IMR-90 (cell line): ENCODE measurements at regions not wholly inside any gene's neighbourhood (a gene's known extent, or its start where the extent isn't known, plus 50 kb on each side); places are given as distances from the start of the nearest gene placed in this dataset.

Experiments
- ATAC-seq: fragments of 200-7000 bp; cut with Tn5 transposase; 2 replicates; pipeline ENCODE4 v1.9.1; 2020; ENCODE audit warnings: low read depth, mild to moderate bottlenecking, moderate library complexity
- BruUV-seq: library from RNA; stranded (reverse); fragments of 400-500 nt; replicated peaks from 2 replicates; lab custom pipeline; 2021; lab: Mats Ljungman, UMichigan
- CTCF ChIA-PET: fragments of 300-600 bp; formaldehyde crosslinking; extraction: SDS; loops from one replicate; lab custom pipeline; 2021; ENCODE audit warnings: antibody characterized with exemption; lab: Yijun Ruan, JAX
- POLR2A ChIA-PET: fragments of 300-600 bp; sonication (Branson Sonifier 250); formaldehyde crosslinking; loops from one replicate; lab custom pipeline; 2022; ENCODE audit warnings: antibody characterized with exemption; ENCODE audit not compliant: unreplicated experiment; lab: Charles Lee
- DNase-seq: peaks from one replicate; pipeline ENCODE4 v3.0.0; 2013
- H2AFZ ChIP-seq: replicated peaks from 2 replicates; pipeline ENCODE3; 2013; ENCODE audit warnings: low read length, mild to moderate bottlenecking; ENCODE audit not compliant: poor library complexity
- H2AK5ac ChIP-seq: 2 replicates; pipeline ENCODE4 v1.6.1; 2013; ENCODE audit warnings: low read depth, low read length, inconsistent platforms
- H2AK9ac ChIP-seq: replicated peaks from 2 replicates; pipeline ENCODE3; 2013; ENCODE audit warnings: mild to moderate bottlenecking, low read depth, low read length, moderate library complexity; ENCODE audit not compliant: poor library complexity
- H2BK120ac ChIP-seq: 2 replicates; pipeline ENCODE4 v1.6.1; 2013; ENCODE audit warnings: low read depth, low read length, inconsistent platforms
- H2BK15ac ChIP-seq: 3 replicates; pipeline ENCODE4 v1.6.1; 2013; ENCODE audit warnings: low read depth, low read length, inconsistent platforms
- H2BK20ac ChIP-seq: 2 replicates; pipeline ENCODE4 v1.6.1; 2013; ENCODE audit warnings: low read depth, mild to moderate bottlenecking, inconsistent platforms, low read length, moderate library complexity
- H2BK5ac ChIP-seq: 2 replicates; pipeline ENCODE4 v1.6.1; 2013; ENCODE audit warnings: mild to moderate bottlenecking, low read depth, low read length, inconsistent platforms; ENCODE audit not compliant: poor library complexity, severe bottlenecking
- H3K14ac ChIP-seq: replicated peaks from 2 replicates; pipeline ENCODE4 v1.6.1; 2013; ENCODE audit warnings: low read depth, low read length, inconsistent platforms
- H3K18ac ChIP-seq: 2 replicates; pipeline ENCODE4 v1.6.1; 2013; ENCODE audit warnings: low read depth, low read length, control low read depth
- H3K23ac ChIP-seq: 2 replicates; pipeline ENCODE4 v1.6.1; 2013; ENCODE audit warnings: low read depth, low read length, inconsistent platforms
- H3K27ac ChIP-seq: 2 replicates; pipeline ENCODE4 v1.5.1; 2013; ENCODE audit warnings: mild to moderate bottlenecking, control low read depth, low read length; ENCODE audit not compliant: insufficient read depth
- H3K27me3 ChIP-seq: 2 replicates; pipeline ENCODE4 v1.6.1; 2013; ENCODE audit warnings: low read length; ENCODE audit not compliant: control insufficient read depth, insufficient read depth
- H3K36me3 ChIP-seq: 2 replicates; pipeline ENCODE4 v1.6.1; 2013; ENCODE audit warnings: low read length, mixed read lengths; ENCODE audit not compliant: control insufficient read depth, insufficient read depth
- H3K4ac ChIP-seq: 2 replicates; pipeline ENCODE4 v1.6.1; 2013; ENCODE audit warnings: low read depth, low read length, inconsistent platforms
- H3K4me1 ChIP-seq: 2 replicates; pipeline ENCODE4 v1.6.1; 2013; ENCODE audit warnings: low read length, mixed read lengths; ENCODE audit not compliant: control insufficient read depth, insufficient read depth
- H3K4me2 ChIP-seq: 2 replicates; pipeline ENCODE4 v1.6.1; 2013; ENCODE audit warnings: low read depth, mild to moderate bottlenecking, control low read depth, low read length, moderate library complexity
- H3K4me3 ChIP-seq: 2 replicates; pipeline ENCODE4 v1.5.1; 2013; ENCODE audit warnings: low read depth, mild to moderate bottlenecking, control low read depth, low read length, moderate library complexity; ENCODE audit not compliant: insufficient read depth
- H3K56ac ChIP-seq: 2 replicates; pipeline ENCODE4 v1.6.1; 2013; ENCODE audit warnings: low read length, inconsistent platforms; ENCODE audit not compliant: insufficient read depth; ENCODE audit errors: extremely low read depth
- H3K79me1 ChIP-seq, 2 experiments: 2 replicates each; pipeline ENCODE4 v1.6.1; 2013; ENCODE audit warnings: low read length in 2 of 2, inconsistent platforms in 1 of 2, low read depth in 1 of 2
- H3K9ac ChIP-seq: 2 replicates; pipeline ENCODE4 v1.6.1; 2013; ENCODE audit warnings: low read depth, low read length, control low read depth
- H3K9me1 ChIP-seq: 2 replicates; pipeline ENCODE4 v1.6.1; 2013; ENCODE audit warnings: low read length, inconsistent platforms; ENCODE audit not compliant: insufficient read depth
- H3K9me3 ChIP-seq: 2 replicates; pipeline ENCODE4 v1.6.1; 2013; ENCODE audit warnings: low read length; ENCODE audit not compliant: control insufficient read depth, insufficient read depth
- H4K20me1 ChIP-seq: 2 replicates; pipeline ENCODE4 v1.6.1; 2013; ENCODE audit warnings: low read length, inconsistent platforms; ENCODE audit not compliant: insufficient read depth
- H4K5ac ChIP-seq: 2 replicates; pipeline ENCODE4 v1.6.1; 2013; ENCODE audit warnings: mild to moderate bottlenecking, low read depth, low read length, control low read depth
- H4K8ac ChIP-seq, 2 experiments: 2 replicates each; pipeline ENCODE4 v1.6.1; 2013; ENCODE audit warnings: low read depth in 2 of 2, low read length in 2 of 2, control low read depth in 1 of 2, inconsistent platforms in 1 of 2
- H4K91ac ChIP-seq: 2 replicates; pipeline ENCODE4 v1.6.1; 2013; ENCODE audit warnings: low read depth, low read length, inconsistent platforms; ENCODE audit not compliant: insufficient read depth
- CEBPB ChIP-seq: IDR thresholded peaks from 2 replicates; pipeline ENCODE4 v1.6.1; 2012; ENCODE audit warnings: low read depth, low read length, improper control_type of control experiment
- CHD1 ChIP-seq: IDR thresholded peaks from 2 replicates; pipeline ENCODE4 v1.6.1; 2012; ENCODE audit warnings: low read depth, low read length, improper control_type of control experiment
- CTCF ChIP-seq: conservative IDR thresholded peaks from 2 replicates; pipeline ENCODE4 v1.5.1; 2012; ENCODE audit warnings: mild to moderate bottlenecking, low read depth, low read length, improper control_type of control experiment
- ELK1 ChIP-seq: fragments of 150-350 bp; IDR thresholded peaks from 2 replicates; pipeline ENCODE4 v1.6.1; 2016; ENCODE audit warnings: low read depth, mild to moderate bottlenecking, low read length, moderate library complexity, borderline replicate concordance
- MAFK ChIP-seq: IDR thresholded peaks from 2 replicates; pipeline ENCODE4 v1.6.1; 2012; ENCODE audit warnings: low read depth, low read length, improper control_type of control experiment
- MXI1 ChIP-seq: IDR thresholded peaks from 2 replicates; pipeline ENCODE4 v1.6.1; 2012; ENCODE audit warnings: low read depth, mild to moderate bottlenecking, low read length, moderate library complexity, borderline replicate concordance
- POLR2A ChIP-seq: IDR thresholded peaks from 2 replicates; pipeline ENCODE4 v1.6.1; 2012; ENCODE audit warnings: mild to moderate bottlenecking, low read depth, low read length
- RAD21 ChIP-seq: IDR thresholded peaks from 2 replicates; pipeline ENCODE4 v1.6.1; 2012; ENCODE audit warnings: low read length, improper control_type of control experiment
- USF2 ChIP-seq: fragments of 150-350 bp; IDR thresholded peaks from 2 replicates; pipeline ENCODE4 v1.6.1; 2017; ENCODE audit warnings: mild to moderate bottlenecking, antibody characterized with exemption, low read length, low read depth
- WGBS, 2 experiments: methylation state at CpG; one replicate each; pipeline versions ENCODE4 v1.1.5 to v1.1.7; 2013; ENCODE audit warnings: missing lambda C conversion rate in 2 of 2; ENCODE audit not compliant: insufficient read length in 1 of 2; ENCODE audit errors: extremely low coverage in 2 of 2; 5-methylcytosine and 5-hydroxymethylcytosine counted together
- dilution Hi-C: fragments of 300-500 bp; cut with HindIII; formaldehyde crosslinking; loops from one replicate; pipeline ENCODE4 v1.14.3; 2018; ENCODE audit warnings: low sequenced_read_pairs; ENCODE audit not compliant: unreplicated experiment
- in situ Hi-C: fragments of 300-500 bp; cut with MboI; formaldehyde crosslinking; loops from 3 replicates; pipeline ENCODE4 v1.14.3; 2019; ENCODE audit warnings: low sequenced_read_pairs, inconsistent platforms, mixed read lengths
- intact Hi-C: fragments of 100-400 bp; cut with micrococcal nuclease; formaldehyde crosslinking; loops from 2 replicates; pipeline ENCODE4 v1.10.0; 2022

GRCh38 chr3:81043660-81044199, 717.7 kb downstream of the GBE1 start:
- Histone ChIP-seq H4K91ac (no peak overlapping the region), H3K9me1 (no peaks in the 10 kb centered on the region), H4K5ac (no peak overlapping the region), H2BK120ac (no peak overlapping the region), H4K20me1 (no peaks in the 10 kb centered on the region), H3K4me3 (no peak overlapping the region), H4K8ac (no peak overlapping the region), H2AK5ac (no peak overlapping the region), H3K23ac (no peak overlapping the region), H2BK20ac (no peak overlapping the region), H3K9me3 (no peaks in the 10 kb centered on the region), H2AK9ac (no peak overlapping the region), H3K4me1 (no peaks in the 10 kb centered on the region), H3K79me1 (no peaks in the 10 kb centered on the region), H3K9ac (no peak overlapping the region), H2BK5ac (no peak overlapping the region), H3K27ac (no peak overlapping the region), H3K18ac (no peak overlapping the region), H3K14ac (no peak overlapping the region), H3K4ac (no peak overlapping the region), H3K4me2 (no peak overlapping the region), H2BK15ac (no peak overlapping the region), H3K56ac (no peak overlapping the region), H2AFZ (no peak overlapping the region), H3K27me3 (no peaks in the 10 kb centered on the region), H3K36me3 (no peaks in the 10 kb centered on the region)
- ChIA-PET CTCF (no interaction called here), POLR2A (no interaction called here)
- BruUV-seq: no TSS peak
- WGBS, 2 experiments: no CpG with 5 or more reads among the region's 3 CpGs
- intact Hi-C loops: no loop called here
- DNase-seq (no peak), ATAC-seq (no peak)
- in situ Hi-C loops: no loop called here
- TF ChIP-seq USF2 (no peak), CEBPB (no peak), CHD1 (no peak), ELK1 (no peak), RAD21 (no peak), MXI1 (no peak), POLR2A (no peak), MAFK (peak; percentile 69), CTCF (no peak)
- dilution Hi-C loops: no loop called here
